Naive thymus-derived CD4-positive, alpha-beta T cell (primary cell): ENCODE measurements at regions not wholly inside any gene's neighbourhood (a gene's known extent, or its start where the extent isn't known, plus 50 kb on each side); places are given as distances from the start of the nearest gene placed in this dataset.

Experiments used
- ATAC-seq: fragments of 150-1000 bp; cut with Tn5 transposase; 2 replicates; pipeline ENCODE4 v1.10.0; 2021; ENCODE audit warnings: mild to moderate bottlenecking, moderate library complexity
- CTCF ChIA-PET: fragments of 350-600 bp; sonication (Branson Sonifier 250); formaldehyde crosslinking; loops from one replicate; lab custom pipeline; 2021; ENCODE audit warnings: antibody characterized with exemption; lab: Charles Lee
- POLR2A ChIA-PET: fragments of 350-600 bp; sonication (Branson Sonifier 250); formaldehyde crosslinking; loops from one replicate; lab custom pipeline; 2021; ENCODE audit warnings: antibody characterized with exemption, inconsistent platforms; lab: Charles Lee
- DNase-seq, 9 donors: peaks; one replicate each; pipeline versions ENCODE4 v3.0.0 to v3.0.0-alpha.2; 2020 to 2022; ENCODE audit warnings: mixed read lengths in 1 of 9
- H3K27ac ChIP-seq: one replicate; pipeline ENCODE4 v1.7.0; 2013; ENCODE audit warnings: mild to moderate bottlenecking, low read depth, low read length, moderate library complexity
- H3K27me3 ChIP-seq, 2 donors: one replicate each; pipeline ENCODE4 v1.7.0; 2013; ENCODE audit warnings: low read length in 2 of 2, mild to moderate bottlenecking in 2 of 2, moderate library complexity in 2 of 2; ENCODE audit not compliant: control insufficient read depth in 2 of 2, insufficient read depth in 2 of 2
- H3K36me3 ChIP-seq, 3 experiments: 1 replicate in 2 of 3; 2 replicates in 1 of 3; pipeline ENCODE4 v1.7.0; 2013; ENCODE audit warnings: low read length in 3 of 3, mild to moderate bottlenecking in 3 of 3, moderate library complexity in 1 of 3; ENCODE audit not compliant: insufficient read depth in 3 of 3, control insufficient read depth in 2 of 3
- H3K4me1 ChIP-seq, 2 donors: one replicate each; pipeline ENCODE4 v1.7.0; 2013; ENCODE audit warnings: low read length in 2 of 2, mild to moderate bottlenecking in 2 of 2, moderate library complexity in 1 of 2; ENCODE audit not compliant: control insufficient read depth in 2 of 2, insufficient read depth in 2 of 2
- H3K4me3 ChIP-seq: 2 replicates; pipeline ENCODE4 v1.7.0; 2013; ENCODE audit warnings: mild to moderate bottlenecking, low read length
- H3K9me3 ChIP-seq, 3 experiments: 1 replicate in 2 of 3; 2 replicates in 1 of 3; pipeline ENCODE4 v1.7.0; 2013; ENCODE audit warnings: low read length in 3 of 3; ENCODE audit not compliant: control insufficient read depth in 2 of 3
- H3K27ac Mint-ChIP-seq, 9 donors: one replicate each; pipeline ENCODE4 v1.8.0; 2020 to 2022; ENCODE audit warnings: mixed read lengths in 9 of 9, mild to moderate bottlenecking in 8 of 9, moderate library complexity in 5 of 9, inconsistent platforms in 2 of 9
- H3K27me3 Mint-ChIP-seq, 5 donors: one replicate each; pipeline ENCODE4 v1.8.0; 2021 to 2022; ENCODE audit warnings: mixed read lengths in 5 of 5, mild to moderate bottlenecking in 1 of 5
- H3K36me3 Mint-ChIP-seq, 5 donors: one replicate each; pipeline ENCODE4 v1.8.0; 2020 to 2022; ENCODE audit warnings: mixed read lengths in 5 of 5, mild to moderate bottlenecking in 3 of 5, inconsistent platforms in 1 of 5
- H3K4me1 Mint-ChIP-seq, 7 donors: one replicate each; pipeline ENCODE4 v1.8.0; 2020 to 2022; ENCODE audit warnings: mixed read lengths in 7 of 7, mild to moderate bottlenecking in 3 of 7, inconsistent platforms in 1 of 7
- H3K4me3 Mint-ChIP-seq, 10 donors: one replicate each; pipeline ENCODE4 v1.8.0; 2020 to 2022; ENCODE audit warnings: mild to moderate bottlenecking in 10 of 10, mixed read lengths in 10 of 10, moderate library complexity in 6 of 10, inconsistent platforms in 2 of 10
- H3K9me3 Mint-ChIP-seq, 11 donors: one replicate each; pipeline ENCODE4 v1.8.0; 2020 to 2022; ENCODE audit warnings: mixed read lengths in 11 of 11, mild to moderate bottlenecking in 4 of 11, inconsistent platforms in 1 of 11, moderate library complexity in 1 of 11
- intact Hi-C, 2 donors: fragments of 100-400 bp; cut with micrococcal nuclease; formaldehyde crosslinking; loops; one replicate each; pipeline ENCODE4 v1.15.1; 2023

DNA sequence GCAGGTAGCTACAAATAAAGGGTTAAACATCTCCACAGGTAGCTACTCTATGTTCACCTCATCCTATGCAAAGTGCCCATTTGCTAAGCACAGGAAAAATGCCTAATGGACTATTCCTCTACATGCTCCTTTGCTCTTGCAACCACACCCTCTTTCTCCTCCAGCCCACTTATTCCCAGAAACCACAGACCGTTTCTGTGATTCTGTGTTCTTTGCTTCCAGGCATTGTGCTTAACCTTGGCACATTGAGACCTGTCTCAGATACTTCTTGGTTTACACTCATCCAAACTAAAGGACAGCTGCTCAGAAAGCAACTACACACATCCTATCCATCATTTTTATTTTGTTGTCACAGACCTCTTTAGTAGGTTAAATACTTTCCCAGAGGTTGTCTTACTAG is 785.0 kb upstream of the MIR17HG start:
- intact Hi-C loops, result no loop called here
- H3K27me3 ChIP-seq, result no peaks in the 10 kb centered on the region
- H3K9me3 ChIP-seq, result no peaks in the 10 kb centered on the region
- peaks cover 0 to 38% (median 11%) of the 10 kb centered on the region in 11 donors for H3K9me3 Mint-ChIP-seq
- H3K4me3 ChIP-seq, result no peak overlapping the region
- no peaks in the 10 kb centered on the region for H3K27me3 Mint-ChIP-seq
- H3K4me3 Mint-ChIP-seq, result no peak overlapping the region
- H3K36me3 Mint-ChIP-seq, result no peaks in the 10 kb centered on the region
- no peak for ATAC-seq
- no peak overlapping the region for H3K27ac Mint-ChIP-seq
- H3K36me3 ChIP-seq, result no peaks in the 10 kb centered on the region
- H3K27ac ChIP-seq, result no peak overlapping the region
- H3K4me1 Mint-ChIP-seq, result peaks cover 0 to 2% (median 0%) of the 10 kb centered on the region in 7 donors
- DNase-seq, result no peak
- POLR2A ChIA-PET, result no interaction called here
- no peaks in the 10 kb centered on the region for H3K4me1 ChIP-seq
- CTCF ChIA-PET, result no interaction called here

DNA sequence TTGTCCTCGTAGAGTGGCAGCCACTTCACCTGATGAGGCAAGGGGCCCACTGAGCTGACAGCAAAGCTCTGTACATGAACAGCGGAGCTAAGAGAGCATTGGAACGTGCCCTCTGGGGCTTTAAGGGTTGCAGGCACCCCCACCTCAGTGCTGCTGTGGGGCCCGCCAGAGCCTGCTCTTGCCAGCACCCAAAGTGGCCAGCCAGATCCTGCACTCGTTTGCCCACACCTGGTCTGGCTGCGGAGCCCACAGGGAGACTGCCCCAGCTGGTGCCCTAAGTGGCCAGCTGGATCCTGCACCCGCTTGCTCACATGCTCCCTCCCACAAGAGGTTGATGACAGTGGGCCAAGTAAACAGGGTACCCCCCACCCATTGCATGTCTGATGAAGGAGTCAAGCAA is 783.4 kb upstream of the MIR17HG start:
- no peak for DNase-seq
- Mint-ChIP-seq H3K27ac (no peak overlapping the region), H3K4me1 (peaks cover 0 to 2% (median 0%) of the 10 kb centered on the region in 7 donors), H3K27me3 (no peaks in the 10 kb centered on the region), H3K36me3 (no peaks in the 10 kb centered on the region), H3K9me3 (peaks cover 0 to 22% (median 6%) of the 10 kb centered on the region in 11 donors), H3K4me3 (no peak overlapping the region)
- intact Hi-C loops, result no loop called here
- Histone ChIP-seq H3K36me3 (no peaks in the 10 kb centered on the region), H3K27ac (no peak overlapping the region), H3K9me3 (no peaks in the 10 kb centered on the region), H3K4me3 (no peak overlapping the region), H3K4me1 (no peaks in the 10 kb centered on the region), H3K27me3 (no peaks in the 10 kb centered on the region)
- no peak for ATAC-seq
- ChIA-PET POLR2A (no interaction called here), CTCF (no interaction called here)

DNA sequence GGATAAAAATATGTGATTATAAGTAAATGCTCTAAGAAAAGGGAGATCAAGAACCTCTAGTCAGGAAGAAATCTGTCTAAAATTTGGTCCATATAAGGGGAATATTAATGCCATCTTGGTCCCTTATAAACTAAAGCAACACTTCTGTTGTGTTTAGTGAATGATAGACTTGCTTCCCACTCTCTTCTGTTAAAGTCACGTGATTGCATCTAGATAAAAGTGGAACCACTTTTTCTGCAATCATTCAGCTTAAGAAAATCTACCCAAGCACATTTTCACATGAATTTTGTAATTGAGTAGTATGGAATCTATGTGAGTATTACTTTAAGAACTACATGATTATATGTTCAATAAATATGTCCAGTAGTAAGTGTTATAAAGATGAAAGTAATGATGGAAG is 782.9 kb upstream of the MIR17HG start:
- CTCF ChIA-PET, result no interaction called here
- H3K27ac Mint-ChIP-seq, result no peak overlapping the region
- H3K27me3 ChIP-seq, result no peaks in the 10 kb centered on the region
- H3K4me3 Mint-ChIP-seq, result no peak overlapping the region
- H3K9me3 Mint-ChIP-seq, result peaks cover 0 to 19% (median 6%) of the 10 kb centered on the region in 11 donors
- POLR2A ChIA-PET, result no interaction called here
- H3K27me3 Mint-ChIP-seq, result no peaks in the 10 kb centered on the region
- no peak overlapping the region for H3K4me3 ChIP-seq
- no peaks in the 10 kb centered on the region for H3K36me3 Mint-ChIP-seq
- ATAC-seq (no peak), DNase-seq (no peak)
- H3K9me3 ChIP-seq, result no peaks in the 10 kb centered on the region
- H3K4me1 ChIP-seq, result no peaks in the 10 kb centered on the region
- H3K27ac ChIP-seq, result no peak overlapping the region
- H3K36me3 ChIP-seq, result no peaks in the 10 kb centered on the region
- H3K4me1 Mint-ChIP-seq, result peaks cover 0 to 2% (median 0%) of the 10 kb centered on the region in 7 donors
- intact Hi-C loops, result no loop called here

DNA sequence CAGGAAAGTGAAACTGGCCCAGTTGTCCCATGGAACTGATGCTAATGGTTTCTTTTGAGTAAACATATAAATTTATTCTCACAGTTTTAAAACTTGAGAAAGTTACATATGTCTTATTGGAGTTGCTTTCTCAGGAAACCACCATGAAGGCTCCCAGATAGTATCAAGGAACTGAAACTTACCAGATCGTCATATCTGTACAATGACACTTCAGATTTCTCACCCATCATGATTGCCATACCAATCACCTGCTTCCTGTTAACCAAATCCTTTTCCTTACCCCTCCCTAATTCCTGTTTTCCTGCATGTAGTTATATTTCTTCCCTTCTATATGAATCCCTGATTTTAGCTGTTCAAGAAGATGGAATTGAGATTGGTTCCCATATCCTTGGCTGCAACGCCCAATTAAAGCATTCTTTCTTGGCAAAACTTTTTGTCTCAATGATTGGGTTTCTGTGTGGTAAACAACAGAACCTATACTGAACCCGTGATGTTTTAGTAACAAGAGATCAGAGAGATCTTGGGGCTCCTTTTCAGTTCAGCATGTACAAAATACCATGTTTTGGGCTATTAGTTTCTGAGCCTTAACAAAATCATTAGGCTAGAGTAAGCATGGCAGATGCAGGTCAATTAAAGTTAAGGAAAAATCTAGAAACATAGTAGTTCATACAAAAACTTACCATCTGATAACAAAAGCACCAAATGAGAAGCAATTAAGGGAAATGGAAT is 781.3 kb upstream of the MIR17HG start:
- H3K27ac Mint-ChIP-seq, result no peak overlapping the region
- no peak overlapping the region for H3K4me3 Mint-ChIP-seq
- H3K27me3 ChIP-seq, result no peaks in the 10 kb centered on the region
- ChIA-PET POLR2A (no interaction called here), CTCF (no interaction called here)
- H3K27ac ChIP-seq, result no peak overlapping the region
- H3K36me3 ChIP-seq, result no peaks in the 10 kb centered on the region
- ATAC-seq, result no peak
- H3K4me1 ChIP-seq, result no peaks in the 10 kb centered on the region
- no peak overlapping the region for H3K4me3 ChIP-seq
- DNase-seq, result no peak
- H3K27me3 Mint-ChIP-seq, result no peaks in the 10 kb centered on the region
- peaks cover 0 to 2% (median 0%) of the 10 kb centered on the region in 7 donors for H3K4me1 Mint-ChIP-seq
- no peaks in the 10 kb centered on the region for H3K9me3 ChIP-seq
- intact Hi-C loops, result no loop called here
- H3K36me3 Mint-ChIP-seq, result no peaks in the 10 kb centered on the region
- peaks cover 0 to 19% (median 5%) of the 10 kb centered on the region in 11 donors for H3K9me3 Mint-ChIP-seq

DNA sequence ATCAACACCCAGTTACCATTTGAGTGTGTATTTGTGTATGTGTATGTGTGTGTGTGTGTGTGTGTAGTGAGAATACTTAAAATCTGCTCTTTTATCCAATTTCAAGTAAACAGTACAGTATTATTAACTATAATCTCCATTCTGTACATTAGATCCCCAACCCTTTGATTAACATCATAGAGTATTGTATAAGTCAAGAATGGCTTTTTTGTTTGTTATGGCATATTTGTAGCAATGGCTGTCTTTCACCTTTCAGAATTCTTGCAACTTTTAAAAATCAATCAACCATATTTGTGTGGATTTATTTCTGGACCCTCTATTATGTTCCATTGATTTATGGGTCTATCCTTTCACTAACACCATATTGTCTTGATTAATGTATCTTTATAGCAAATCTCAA is 779.3 kb upstream of the MIR17HG start:
- Mint-ChIP-seq H3K27me3 (no peaks in the 10 kb centered on the region), H3K36me3 (no peaks in the 10 kb centered on the region), H3K27ac (no peak overlapping the region), H3K4me1 (peaks cover 0 to 2% (median 0%) of the 10 kb centered on the region in 7 donors), H3K4me3 (no peak overlapping the region), H3K9me3 (peaks cover 0 to 13% (median 5%) of the 10 kb centered on the region in 11 donors)
- intact Hi-C loops, result no loop called here
- ChIA-PET CTCF (no interaction called here), POLR2A (no interaction called here)
- Histone ChIP-seq H3K4me1 (no peaks in the 10 kb centered on the region), H3K27me3 (no peaks in the 10 kb centered on the region), H3K27ac (no peak overlapping the region), H3K4me3 (no peak overlapping the region), H3K36me3 (no peaks in the 10 kb centered on the region), H3K9me3 (no peaks in the 10 kb centered on the region)
- no peak for ATAC-seq
- DNase-seq, result no peak

DNA sequence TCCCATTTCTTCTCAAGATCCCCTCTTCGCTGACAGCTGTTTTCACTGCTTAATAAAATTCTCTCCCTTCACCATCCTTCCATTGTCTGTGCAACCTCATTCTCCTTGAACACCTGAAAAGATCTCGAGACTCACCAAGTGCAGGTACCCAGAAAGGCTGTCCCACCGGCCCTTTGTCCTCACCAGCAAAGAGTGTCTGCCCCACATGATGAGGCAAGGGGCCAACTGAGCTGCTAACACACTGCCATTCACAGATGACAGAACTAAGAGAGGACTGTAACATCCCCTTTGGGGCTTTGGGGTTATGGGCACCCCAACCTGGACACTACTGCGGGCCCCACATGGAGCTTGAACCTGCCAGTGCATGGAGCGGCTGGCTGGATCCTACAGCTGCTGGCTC is 771.4 kb upstream of the MIR17HG start:
- H3K27me3 ChIP-seq, result no peaks in the 10 kb centered on the region
- ATAC-seq, result no peak

DNA sequence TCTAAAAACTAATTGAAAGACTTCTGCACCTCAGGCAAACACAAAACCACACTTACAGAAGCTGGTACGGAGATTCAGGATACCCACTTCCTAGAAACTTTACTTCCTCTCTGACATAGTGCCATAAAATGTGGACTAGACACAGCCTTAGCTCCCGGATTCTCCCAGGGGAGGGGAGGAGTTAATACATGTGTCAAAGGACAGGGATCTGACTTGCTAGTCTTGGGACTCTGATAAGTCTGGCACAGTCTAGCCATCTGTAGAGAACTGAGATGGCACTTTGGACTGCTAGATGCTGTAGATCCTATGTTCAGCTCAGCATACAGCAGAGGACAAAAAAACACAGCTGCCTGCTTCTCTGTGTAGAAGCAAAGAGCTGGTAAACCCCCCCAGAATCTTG is 769.8 kb upstream of the MIR17HG start:
- no peaks in the 10 kb centered on the region for H3K36me3 Mint-ChIP-seq
- CTCF ChIA-PET, result no interaction called here
- H3K27me3 Mint-ChIP-seq, result no peaks in the 10 kb centered on the region

More for the DNA sequence above, 771.4 kb upstream of the MIR17HG start:
- Histone ChIP-seq H3K36me3 (no peaks in the 10 kb centered on the region), H3K4me3 (no peak overlapping the region), H3K27ac (no peak overlapping the region), H3K4me1 (no peaks in the 10 kb centered on the region), H3K9me3 (no peaks in the 10 kb centered on the region)
- Mint-ChIP-seq H3K9me3 (peaks cover 0 to 16% (median 6%) of the 10 kb centered on the region in 11 donors), H3K4me1 (no peaks in the 10 kb centered on the region), H3K27ac (no peak overlapping the region), H3K27me3 (no peaks in the 10 kb centered on the region), H3K4me3 (no peak overlapping the region), H3K36me3 (no peaks in the 10 kb centered on the region)
- ChIA-PET CTCF (no interaction called here), POLR2A (no interaction called here)
- DNase-seq, result no peak
- intact Hi-C loops, result no loop called here

More for the DNA sequence above, 769.8 kb upstream of the MIR17HG start:
- DNase-seq, result no peak
- H3K27ac Mint-ChIP-seq, result no peak overlapping the region
- no peak overlapping the region for H3K4me3 ChIP-seq
- POLR2A ChIA-PET, result no interaction called here
- no peak overlapping the region for H3K4me3 Mint-ChIP-seq
- H3K27ac ChIP-seq, result no peak overlapping the region
- intact Hi-C loops, result no loop called here
- H3K9me3 ChIP-seq, result no peaks in the 10 kb centered on the region
- no peaks in the 10 kb centered on the region for H3K4me1 Mint-ChIP-seq
- H3K36me3 ChIP-seq, result no peaks in the 10 kb centered on the region
- peaks cover 0 to 16% (median 5%) of the 10 kb centered on the region in 11 donors for H3K9me3 Mint-ChIP-seq
- H3K4me1 ChIP-seq, result no peaks in the 10 kb centered on the region
- ATAC-seq, result no peak
- no peaks in the 10 kb centered on the region for H3K27me3 ChIP-seq
